CD4-positive, alpha-beta T cell treated with Interleukin-4 for 4 hours (primary cell): ENCODE measurements at regions not wholly inside any gene's neighbourhood (a gene's known extent, or its start where the extent isn't known, plus 50 kb on each side); places are given as distances from the start of the nearest gene placed in this dataset.

Experiments
- DNase-seq: peaks from one replicate; pipeline ENCODE4 v3.0.0-alpha.2; 2020

GRCh38 chr7:67698354-67698753, 701.7 kb downstream of the TYW1 start:
- DNase-seq = no peak

- DNase-seq = no peak
Observed at GRCh38 chr7:67705850-67706249, 709.2 kb downstream of the TYW1 start.

GRCh38 chr7:67711706-67712105, 715.1 kb downstream of the TYW1 start:
- DNase-seq = no peak

GRCh38 chr7:67713451-67714056, 716.9 kb downstream of the TYW1 start:
- DNase-seq = no peak

- DNase-seq = no peak
Observed at GRCh38 chr7:67716729-67717128, 720.1 kb downstream of the TYW1 start.

GRCh38 chr7:67723591-67723990, 727.0 kb downstream of the TYW1 start:
- DNase-seq = no peak

GRCh38 chr7:67724435-67724834, 727.8 kb downstream of the TYW1 start:
- DNase-seq = no peak

- DNase-seq = no peak
Observed at GRCh38 chr7:67724955-67725354, 728.3 kb downstream of the TYW1 start.

- no peak for DNase-seq
Observed at GRCh38 chr7:67725423-67725822, 728.8 kb downstream of the TYW1 start.

GRCh38 chr7:67729771-67730170, 733.1 kb downstream of the TYW1 start:
- DNase-seq = no peak

GRCh38 chr7:67731704-67732103, 735.1 kb downstream of the TYW1 start:
- DNase-seq = no peak

GRCh38 chr7:67732898-67733297, 736.3 kb downstream of the TYW1 start:
- DNase-seq = no peak

- DNase-seq = no peak
Observed at GRCh38 chr7:67738145-67738544, 741.5 kb downstream of the TYW1 start.

GRCh38 chr7:67738958-67739357, 742.3 kb downstream of the TYW1 start:
- DNase-seq = no peak

GRCh38 chr7:67743501-67743900, 746.9 kb downstream of the TYW1 start:
- DNase-seq = no peak

- no peak for DNase-seq
Observed at GRCh38 chr7:67752227-67752626, 755.6 kb downstream of the TYW1 start.

- no peak for DNase-seq
Observed at GRCh38 chr7:67753891-67754290, 757.3 kb downstream of the TYW1 start.

GRCh38 chr7:67754651-67755050, 758.0 kb downstream of the TYW1 start:
- no peak for DNase-seq

- DNase-seq = no peak
Observed at GRCh38 chr7:67758551-67758950, 761.9 kb downstream of the TYW1 start.

GRCh38 chr7:67760971-67761370, 764.3 kb downstream of the TYW1 start:
- no peak for DNase-seq

GRCh38 chr7:67762516-67762915, 765.9 kb downstream of the TYW1 start:
- DNase-seq = no peak

GRCh38 chr7:67764289-67764688, 767.7 kb downstream of the TYW1 start:
- DNase-seq = no peak

GRCh38 chr7:67765481-67766175, 769.0 kb downstream of the TYW1 start:
- no peak for DNase-seq

- no peak for DNase-seq
Observed at GRCh38 chr7:67766906-67767410, 770.3 kb downstream of the TYW1 start.
